ENCODE measurements at regions not wholly inside any gene's neighbourhood (a gene's known extent, or its start where the extent isn't known, plus 50 kb on each side); places are given as distances from the start of the nearest gene placed in this dataset.

GRCh38 chr5:36492984-36493654 is 113.3 kb upstream of the SLC1A3 start:
- WGBS (ENCODE audit: missing lambda C conversion rate), result 14% methylated on average over 2 of the region's 2 CpGs
- POLR2A ChIA-PET, result no interaction called here
- Histone ChIP-seq H3K4me2 (no peak overlapping the region), H3K9me3 (no peaks in the 10 kb centered on the region), H3K4me1 (no peaks in the 10 kb centered on the region), H3K4me3 (no peak overlapping the region), H3K27ac (no peak overlapping the region)
- no peak for DNase-seq (ENCODE audit: low read depth in 1 of 2, low spot score in 1 of 2)
- ATAC-seq, result no peak
- no peak for FAIRE-seq
- CTCF ChIA-PET, result interaction anchor here (1.5 kb wide), 1 partner anchor 13 kb away, joined by 6 read pairs; no protein-coding TSS in a partner anchor
- no peak for TF ChIP-seq SMC3 (IDR thresholded peaks at IDR 0.05)
- TF ChIP-seq POLR2A (IDR thresholded peaks at IDR 0.05; ENCODE audit: low read length), result no peak
- TF ChIP-seq RFX5 (IDR thresholded peaks at IDR 0.05), result no peak
- TF ChIP-seq HDAC2 (IDR thresholded peaks at IDR 0.05), result no peak
- no peak for TF ChIP-seq KDM1A (IDR thresholded peaks at IDR 0.05; ENCODE audit: low read depth)

GRCh38 chr5:36494028-36494427 is 112.4 kb upstream of the SLC1A3 start:
- ATAC-seq (no peak), FAIRE-seq (no peak), DNase-seq (ENCODE audit: low read depth in 1 of 2, low spot score in 1 of 2) (no peak)
- POLR2A ChIA-PET, result no interaction called here
- H3K4me1 ChIP-seq, result no peaks in the 10 kb centered on the region
- no peak overlapping the region for H3K4me3 ChIP-seq
- TF ChIP-seq HMGXB4 (CRISPR knock-in tag; IDR thresholded peaks at IDR 0.05; ENCODE audit: borderline replicate concordance), result no peak
- TF ChIP-seq ELK1 (IDR thresholded peaks at IDR 0.05; ENCODE audit: low read depth, low read length), result no peak
- no peak for TF ChIP-seq CBX2 (IDR thresholded peaks at IDR 0.05; ENCODE audit: borderline replicate concordance, low read depth)
- no peak for TF ChIP-seq RNF2 (IDR thresholded peaks at IDR 0.05; ENCODE audit: borderline replicate concordance, low read depth)
- TF ChIP-seq CHD4 (IDR thresholded peaks at IDR 0.05; ENCODE audit: borderline replicate concordance), result no peak
- no peak for TF ChIP-seq GATA3 (IDR thresholded peaks at IDR 0.05; ENCODE audit: borderline replicate concordance)
- TF ChIP-seq SREBF2 (IDR thresholded peaks at IDR 0.05), result no peak
- 4% methylated on average over 1 of the region's 1 CpG for WGBS (ENCODE audit: missing lambda C conversion rate)
- CTCF ChIA-PET, result interaction anchor here (0.5 to 1.5 kb wide), 3 partner anchors 10 to 466 kb away, joined by 3 to 6 read pairs (median 4); no protein-coding TSS in a partner anchor
- H3K4me2 ChIP-seq, result no peak overlapping the region
- H3K27ac ChIP-seq, result no peak overlapping the region
- no peaks in the 10 kb centered on the region for H3K9me3 ChIP-seq

GRCh38 chr5:36494841-36495601 is 111.4 kb upstream of the SLC1A3 start:
- Histone ChIP-seq H3K27ac (no peak overlapping the region), H3K4me3 (no peak overlapping the region), H3K4me2 (no peak overlapping the region), H3K9me3 (no peaks in the 10 kb centered on the region), H3K4me1 (no peaks in the 10 kb centered on the region)
- ATAC-seq, result no peak
- CTCF ChIA-PET, result interaction anchor here (0.8 to 1.5 kb wide), 3 partner anchors 9 to 17 kb away, joined by 3 to 4 read pairs (median 3); no protein-coding TSS in a partner anchor
- POLR2A ChIA-PET, result no interaction called here
- TF ChIP-seq CEBPB (IDR thresholded peaks at IDR 0.05) (no peak), CBX8 (IDR thresholded peaks at IDR 0.05) (no peak), RFX5 (IDR thresholded peaks at IDR 0.05) (no peak), RAD21 (conservative IDR thresholded peaks at IDR 0.05 in 1 of 2, IDR thresholded peaks at IDR 0.05 in 1 of 2) (no peak), NFE2L2 (conservative IDR thresholded peaks at IDR 0.05; ENCODE audit: low read length) (no peak), ATOH8 (CRISPR knock-in tag; IDR thresholded peaks at IDR 0.05; ENCODE audit: low read depth) (no peak)
- DNase-seq (ENCODE audit: low read depth in 1 of 2, low spot score in 1 of 2), result no peak
- 0% methylated on average over 6 of the region's 6 CpGs for whole genome bisulfite sequencing (ENCODE audit: missing lambda C conversion rate)
- FAIRE-seq, result no peak
